Colonic mucosa (tissue), 4 donors: ENCODE measurements at regions not wholly inside any gene's neighbourhood (a gene's known extent, or its start where the extent isn't known, plus 50 kb on each side); places are given as distances from the start of the nearest gene placed in this dataset.

Experiments
- DNase-seq: peaks from one replicate; pipeline ENCODE4 v3.0.0-alpha.2; 2020
- H3K27ac ChIP-seq: fragments of 200-600 bp; one replicate; pipeline ENCODE4 v1.8.0; 2021
- H3K27me3 ChIP-seq: fragments of 200-600 bp; one replicate; pipeline ENCODE4 v1.8.0; 2021
- H3K36me3 ChIP-seq: fragments of 200-600 bp; one replicate; pipeline ENCODE4 v1.8.0; 2021
- H3K4me1 ChIP-seq: fragments of 200-600 bp; one replicate; pipeline ENCODE4 v1.8.0; 2021; ENCODE audit warnings: mild to moderate bottlenecking
- H3K4me3 ChIP-seq: fragments of 200-600 bp; one replicate; pipeline ENCODE4 v1.8.0; 2021
- H3K9ac ChIP-seq, 2 donors: one replicate each; pipeline ENCODE4 v1.7.0; 2013; ENCODE audit warnings: control low read depth in 2 of 2, low read depth in 2 of 2, low read length in 2 of 2
- H3K9me3 ChIP-seq: fragments of 200-600 bp; one replicate; pipeline ENCODE4 v1.8.0; 2021
- intact Hi-C: fragments of 100-400 bp; cut with DNase I; formaldehyde crosslinking; loops from one replicate; pipeline ENCODE4 v1.14.1; 2022
- TF ChIP-seq, protein P1 (sequence below): fragments of 200-600 bp; IDR thresholded peaks from one replicate; pipeline ENCODE4 v1.8.0; 2022; ENCODE audit warnings: antibody characterized with exemption, mild to moderate bottlenecking
- donor health status: healthy.
- donor health status: DM: no; HTN: no; CAD: no.
- donor health status: DM: no; HTN: no; CAD: no.

DNA sequence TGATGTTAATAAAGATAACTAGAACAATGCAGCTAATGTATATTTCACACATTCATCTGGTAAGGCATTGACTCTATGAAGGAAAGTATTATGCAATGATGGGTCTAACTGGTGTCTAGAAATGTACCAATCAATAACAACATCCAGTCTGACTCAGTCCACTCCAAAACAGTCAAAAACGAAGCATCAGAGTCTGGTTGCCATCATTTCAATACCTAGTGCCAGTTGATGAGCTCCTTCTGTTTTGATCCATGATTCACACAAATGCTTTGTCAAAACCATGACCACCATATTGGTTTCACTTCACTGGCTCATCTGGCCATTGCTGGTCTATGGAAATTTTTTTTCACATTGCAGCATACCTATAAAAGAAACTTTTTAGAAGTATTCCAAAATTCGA lies 747.2 kb upstream of the TMEM132C start:
- Histone ChIP-seq H3K4me1 (no peaks in the 10 kb centered on the region), H3K4me3 (no peak overlapping the region), H3K36me3 (no peaks in the 10 kb centered on the region), H3K9ac (no peak overlapping the region), H3K27ac (no peak overlapping the region), H3K27me3 (no peaks in the 10 kb centered on the region), H3K9me3 (no peaks in the 10 kb centered on the region)
- intact Hi-C loops = no loop called here
- TF ChIP-seq, protein P1, sequence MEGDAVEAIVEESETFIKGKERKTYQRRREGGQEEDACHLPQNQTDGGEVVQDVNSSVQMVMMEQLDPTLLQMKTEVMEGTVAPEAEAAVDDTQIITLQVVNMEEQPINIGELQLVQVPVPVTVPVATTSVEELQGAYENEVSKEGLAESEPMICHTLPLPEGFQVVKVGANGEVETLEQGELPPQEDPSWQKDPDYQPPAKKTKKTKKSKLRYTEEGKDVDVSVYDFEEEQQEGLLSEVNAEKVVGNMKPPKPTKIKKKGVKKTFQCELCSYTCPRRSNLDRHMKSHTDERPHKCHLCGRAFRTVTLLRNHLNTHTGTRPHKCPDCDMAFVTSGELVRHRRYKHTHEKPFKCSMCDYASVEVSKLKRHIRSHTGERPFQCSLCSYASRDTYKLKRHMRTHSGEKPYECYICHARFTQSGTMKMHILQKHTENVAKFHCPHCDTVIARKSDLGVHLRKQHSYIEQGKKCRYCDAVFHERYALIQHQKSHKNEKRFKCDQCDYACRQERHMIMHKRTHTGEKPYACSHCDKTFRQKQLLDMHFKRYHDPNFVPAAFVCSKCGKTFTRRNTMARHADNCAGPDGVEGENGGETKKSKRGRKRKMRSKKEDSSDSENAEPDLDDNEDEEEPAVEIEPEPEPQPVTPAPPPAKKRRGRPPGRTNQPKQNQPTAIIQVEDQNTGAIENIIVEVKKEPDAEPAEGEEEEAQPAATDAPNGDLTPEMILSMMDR = no peak
- no peak for DNase-seq

GRCh38 chr12:127526925-127527324 lies 740.0 kb upstream of the TMEM132C start:
- Histone ChIP-seq H3K9me3 (no peaks in the 10 kb centered on the region), H3K36me3 (no peaks in the 10 kb centered on the region)

GRCh38 chr12:127528551-127528950 lies 738.4 kb upstream of the TMEM132C start:
- Histone ChIP-seq H3K9me3 (no peaks in the 10 kb centered on the region), H3K27ac (no peak overlapping the region), H3K4me3 (no peak overlapping the region), H3K36me3 (no peaks in the 10 kb centered on the region), H3K9ac (no peak overlapping the region), H3K4me1 (no peaks in the 10 kb centered on the region), H3K27me3 (no peaks in the 10 kb centered on the region)
- intact Hi-C loops = no loop called here
- TF ChIP-seq, protein P1 = no peak
- DNase-seq = no peak

More at GRCh38 chr12:127526925-127527324, 740.0 kb upstream of the TMEM132C start:
- intact Hi-C loops = no loop called here
- no peak overlapping the region for H3K9ac ChIP-seq
- no peaks in the 10 kb centered on the region for H3K27me3 ChIP-seq
- H3K27ac ChIP-seq = no peak overlapping the region
- no peaks in the 10 kb centered on the region for H3K4me1 ChIP-seq
- TF ChIP-seq, protein P1 = no peak
- no peak for DNase-seq
- H3K4me3 ChIP-seq = no peak overlapping the region

DNA sequence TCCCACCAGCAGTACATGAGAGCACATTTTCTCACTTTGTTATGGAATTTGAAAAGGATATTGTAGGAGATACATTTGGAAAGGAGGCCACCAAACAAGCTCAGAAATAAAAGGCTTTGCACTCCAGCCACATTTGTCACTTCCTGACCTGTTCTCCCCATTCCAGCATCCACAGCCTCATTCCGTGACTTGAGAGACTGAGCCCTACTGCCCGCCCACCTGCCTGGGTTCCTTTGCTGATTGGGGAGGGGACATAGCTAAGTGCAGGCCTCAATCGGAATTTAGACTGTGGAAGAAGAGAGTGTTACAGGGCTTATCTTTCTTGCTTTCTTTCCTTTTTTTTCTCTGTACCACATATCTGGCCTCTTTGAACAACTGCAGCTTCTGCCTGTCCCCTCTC lies 735.4 kb upstream of the TMEM132C start:
- Histone ChIP-seq H3K27me3 (no peaks in the 10 kb centered on the region), H3K27ac (no peak overlapping the region)
- DNase-seq = no peak

GRCh38 chr12:127533353-127533752 lies 733.6 kb upstream of the TMEM132C start:
- no peak overlapping the region for H3K27ac ChIP-seq
- no peak overlapping the region for H3K4me3 ChIP-seq
- H3K27me3 ChIP-seq = no peaks in the 10 kb centered on the region
- no peak for DNase-seq
- no peaks in the 10 kb centered on the region for H3K4me1 ChIP-seq
- H3K9me3 ChIP-seq = no peaks in the 10 kb centered on the region
- no peaks in the 10 kb centered on the region for H3K36me3 ChIP-seq
- intact Hi-C loops = no loop called here
- TF ChIP-seq, protein P1 = no peak
- no peak overlapping the region for H3K9ac ChIP-seq

More for the DNA sequence above, 735.4 kb upstream of the TMEM132C start:
- H3K9me3 ChIP-seq = no peaks in the 10 kb centered on the region
- intact Hi-C loops = no loop called here
- no peaks in the 10 kb centered on the region for H3K36me3 ChIP-seq
- no peak overlapping the region for H3K9ac ChIP-seq
- no peak overlapping the region for H3K4me3 ChIP-seq
- TF ChIP-seq, protein P1 = no peak
- no peaks in the 10 kb centered on the region for H3K4me1 ChIP-seq
